ENCODE measurements at regions not wholly inside any gene's neighbourhood (a gene's known extent, or its start where the extent isn't known, plus 50 kb on each side); places are given as distances from the start of the nearest gene placed in this dataset.

DNA sequence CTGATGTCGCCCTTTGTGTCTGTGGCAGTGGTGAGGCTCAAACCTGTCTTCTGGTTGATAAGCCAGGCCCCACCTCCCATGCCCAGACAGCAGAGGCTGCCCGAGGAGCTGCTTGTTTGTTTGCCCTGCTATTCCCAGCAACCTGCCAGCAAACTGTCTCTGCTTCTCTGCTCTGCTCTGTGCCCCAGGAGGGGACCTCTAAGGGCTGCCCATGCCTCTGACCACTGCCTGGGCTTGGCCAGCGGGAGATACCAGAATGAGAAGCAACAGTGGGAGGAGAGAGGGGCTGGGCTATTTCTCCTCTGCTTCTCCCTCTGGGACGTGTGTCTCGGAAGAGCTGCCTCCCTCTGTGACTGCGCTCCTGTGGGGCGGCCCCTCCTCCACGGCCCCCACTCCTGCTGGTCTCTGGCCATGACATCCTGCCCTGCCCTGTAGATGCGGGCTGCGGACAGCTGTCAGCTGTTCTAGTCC lies 213.1 kb downstream of the RPLP1 start:
- TF ChIP-seq, protein P1, sequence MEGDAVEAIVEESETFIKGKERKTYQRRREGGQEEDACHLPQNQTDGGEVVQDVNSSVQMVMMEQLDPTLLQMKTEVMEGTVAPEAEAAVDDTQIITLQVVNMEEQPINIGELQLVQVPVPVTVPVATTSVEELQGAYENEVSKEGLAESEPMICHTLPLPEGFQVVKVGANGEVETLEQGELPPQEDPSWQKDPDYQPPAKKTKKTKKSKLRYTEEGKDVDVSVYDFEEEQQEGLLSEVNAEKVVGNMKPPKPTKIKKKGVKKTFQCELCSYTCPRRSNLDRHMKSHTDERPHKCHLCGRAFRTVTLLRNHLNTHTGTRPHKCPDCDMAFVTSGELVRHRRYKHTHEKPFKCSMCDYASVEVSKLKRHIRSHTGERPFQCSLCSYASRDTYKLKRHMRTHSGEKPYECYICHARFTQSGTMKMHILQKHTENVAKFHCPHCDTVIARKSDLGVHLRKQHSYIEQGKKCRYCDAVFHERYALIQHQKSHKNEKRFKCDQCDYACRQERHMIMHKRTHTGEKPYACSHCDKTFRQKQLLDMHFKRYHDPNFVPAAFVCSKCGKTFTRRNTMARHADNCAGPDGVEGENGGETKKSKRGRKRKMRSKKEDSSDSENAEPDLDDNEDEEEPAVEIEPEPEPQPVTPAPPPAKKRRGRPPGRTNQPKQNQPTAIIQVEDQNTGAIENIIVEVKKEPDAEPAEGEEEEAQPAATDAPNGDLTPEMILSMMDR (IDR thresholded peaks at IDR 0.05): no peak
- TF ChIP-seq TCF7L2 (IDR thresholded peaks at IDR 0.05; ENCODE audit: low read depth, low read length) (no peak), POLR2AphosphoS5 (IDR thresholded peaks at IDR 0.05; ENCODE audit: low read depth, low read length) (no peak), SIN3A (IDR thresholded peaks at IDR 0.05; ENCODE audit: borderline replicate concordance, insufficient read depth, low read depth, low read length) (no peak)
- TF ChIP-seq, protein P2, sequence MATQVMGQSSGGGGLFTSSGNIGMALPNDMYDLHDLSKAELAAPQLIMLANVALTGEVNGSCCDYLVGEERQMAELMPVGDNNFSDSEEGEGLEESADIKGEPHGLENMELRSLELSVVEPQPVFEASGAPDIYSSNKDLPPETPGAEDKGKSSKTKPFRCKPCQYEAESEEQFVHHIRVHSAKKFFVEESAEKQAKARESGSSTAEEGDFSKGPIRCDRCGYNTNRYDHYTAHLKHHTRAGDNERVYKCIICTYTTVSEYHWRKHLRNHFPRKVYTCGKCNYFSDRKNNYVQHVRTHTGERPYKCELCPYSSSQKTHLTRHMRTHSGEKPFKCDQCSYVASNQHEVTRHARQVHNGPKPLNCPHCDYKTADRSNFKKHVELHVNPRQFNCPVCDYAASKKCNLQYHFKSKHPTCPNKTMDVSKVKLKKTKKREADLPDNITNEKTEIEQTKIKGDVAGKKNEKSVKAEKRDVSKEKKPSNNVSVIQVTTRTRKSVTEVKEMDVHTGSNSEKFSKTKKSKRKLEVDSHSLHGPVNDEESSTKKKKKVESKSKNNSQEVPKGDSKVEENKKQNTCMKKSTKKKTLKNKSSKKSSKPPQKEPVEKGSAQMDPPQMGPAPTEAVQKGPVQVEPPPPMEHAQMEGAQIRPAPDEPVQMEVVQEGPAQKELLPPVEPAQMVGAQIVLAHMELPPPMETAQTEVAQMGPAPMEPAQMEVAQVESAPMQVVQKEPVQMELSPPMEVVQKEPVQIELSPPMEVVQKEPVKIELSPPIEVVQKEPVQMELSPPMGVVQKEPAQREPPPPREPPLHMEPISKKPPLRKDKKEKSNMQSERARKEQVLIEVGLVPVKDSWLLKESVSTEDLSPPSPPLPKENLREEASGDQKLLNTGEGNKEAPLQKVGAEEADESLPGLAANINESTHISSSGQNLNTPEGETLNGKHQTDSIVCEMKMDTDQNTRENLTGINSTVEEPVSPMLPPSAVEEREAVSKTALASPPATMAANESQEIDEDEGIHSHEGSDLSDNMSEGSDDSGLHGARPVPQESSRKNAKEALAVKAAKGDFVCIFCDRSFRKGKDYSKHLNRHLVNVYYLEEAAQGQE (IDR thresholded peaks at IDR 0.05; ENCODE audit: insufficient read depth in 1 of 2, low read depth in 2 of 2, low read length in 1 of 2): no peak
